HG02852 (cell line): ENCODE measurements at regions not wholly inside any gene's neighbourhood (a gene's known extent, or its start where the extent isn't known, plus 50 kb on each side); places are given as distances from the start of the nearest gene placed in this dataset.

Experiments used
- ATAC-seq: cut with Tn5 transposase; IDR thresholded peaks from one replicate; pipeline ENCODE4 v1.9.1; 2021; ENCODE audit warnings: mild to moderate bottlenecking, moderate library complexity; ENCODE audit not compliant: unreplicated experiment

DNA sequence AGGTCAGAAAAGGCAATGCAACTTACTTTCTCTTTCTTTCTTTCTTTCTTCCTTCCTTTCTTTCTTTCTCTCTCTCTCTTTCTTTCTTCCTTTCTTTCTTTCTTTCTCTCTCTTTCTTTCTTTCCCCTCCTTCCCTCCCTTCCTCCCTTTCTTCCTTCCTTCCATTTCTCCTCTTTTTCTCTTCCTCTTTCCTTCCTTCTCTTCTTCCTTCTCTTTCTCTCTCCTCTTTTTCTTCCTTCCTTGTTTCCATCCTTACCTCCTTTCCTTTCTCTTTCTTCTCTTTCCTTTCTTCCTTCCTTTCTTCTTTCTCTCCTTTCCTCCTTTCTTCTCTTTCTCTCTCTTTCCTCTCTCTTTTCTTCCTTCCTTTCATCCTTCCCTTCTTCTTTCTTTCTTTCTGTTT is 819.8 kb upstream of the SOX9 start:
- ATAC-seq: no peak

DNA sequence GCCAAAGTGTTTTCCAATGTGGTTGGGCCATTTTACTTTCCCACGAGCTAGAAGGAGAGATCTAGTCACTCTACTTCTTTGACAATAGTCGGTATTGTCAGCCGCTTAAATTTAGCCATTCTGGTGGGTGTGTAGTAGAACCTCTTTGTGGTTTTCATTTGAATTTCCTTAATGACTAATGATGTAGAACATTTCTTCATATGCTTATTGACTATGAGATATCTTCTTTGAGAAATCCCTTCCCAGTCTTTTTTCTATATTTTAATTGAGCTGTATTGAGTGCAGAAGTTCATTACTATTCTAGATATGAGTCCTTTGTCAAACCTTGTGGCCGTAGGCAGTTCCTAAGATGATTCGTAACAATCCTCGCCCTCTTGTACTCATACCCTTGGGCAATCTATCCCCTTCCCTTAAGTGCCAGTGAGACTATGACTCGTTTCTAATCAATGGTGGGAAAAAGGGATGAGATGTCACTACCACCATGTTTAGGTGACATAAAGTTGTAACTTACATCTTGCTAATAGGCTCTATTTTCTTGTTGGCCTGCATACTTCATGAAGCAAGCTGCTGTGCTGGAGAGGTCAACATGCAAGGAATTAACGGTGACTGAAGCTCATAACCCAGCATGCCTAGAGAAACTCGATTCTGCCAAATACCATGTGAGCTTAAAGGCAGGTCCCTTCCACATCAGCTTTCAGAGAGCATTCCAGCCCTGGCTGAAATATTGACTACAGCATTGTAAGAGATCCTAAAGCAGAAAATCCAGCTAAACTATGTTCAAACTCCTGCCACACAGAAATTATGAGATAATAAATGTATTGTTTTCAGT is 817.9 kb upstream of the SOX9 start:
- ATAC-seq: no peak

DNA sequence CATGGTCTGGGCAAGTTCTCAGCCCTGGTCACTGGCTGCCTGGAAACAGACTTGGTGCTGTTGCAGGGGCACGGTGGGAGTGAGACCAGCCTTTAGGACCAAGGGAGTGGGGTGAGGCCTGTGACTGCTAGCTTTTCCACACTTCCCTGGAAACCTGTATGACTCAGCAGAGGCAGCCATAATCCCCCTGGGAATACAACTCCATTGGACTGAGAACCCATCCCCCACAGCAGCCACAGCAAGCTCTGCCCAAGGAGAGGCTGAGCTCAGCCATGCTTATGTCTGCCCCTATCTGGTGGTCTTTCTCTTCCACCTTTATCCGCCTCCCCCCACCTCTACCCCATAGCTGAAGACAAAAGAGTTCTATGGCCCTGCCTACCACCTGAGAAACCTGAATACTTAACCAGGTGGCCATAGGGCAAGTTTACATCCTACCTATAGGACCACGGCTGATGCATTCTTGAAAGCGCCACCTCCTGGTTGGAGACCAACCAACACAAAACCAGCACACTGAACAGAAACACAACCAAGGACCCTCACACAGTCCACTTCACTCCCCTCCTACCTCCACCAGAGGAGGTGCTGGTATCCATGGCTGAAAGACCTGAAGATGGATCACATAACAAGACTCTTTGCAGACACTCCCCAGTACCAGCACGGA is 816.2 kb upstream of the SOX9 start:
- ATAC-seq: no peak

DNA sequence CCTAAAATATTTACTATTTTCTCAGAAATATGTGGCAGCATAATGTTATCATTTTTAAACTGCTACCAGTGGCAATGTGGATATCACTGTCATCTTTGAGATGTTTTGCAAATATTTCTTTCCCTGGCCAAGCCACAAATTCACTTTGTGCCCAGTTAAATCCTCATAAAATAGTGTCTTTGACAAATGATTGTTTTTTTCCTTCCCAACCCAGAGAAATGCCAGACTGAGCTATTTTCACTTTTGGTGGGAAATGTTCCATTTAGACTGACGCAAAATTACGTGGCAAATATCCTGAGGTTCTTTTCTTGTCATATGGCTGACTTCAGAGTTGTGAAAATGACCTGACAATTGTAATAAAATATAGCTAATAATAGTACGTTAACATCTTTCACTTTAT is 807.0 kb upstream of the SOX9 start:
- ATAC-seq: no peak

DNA sequence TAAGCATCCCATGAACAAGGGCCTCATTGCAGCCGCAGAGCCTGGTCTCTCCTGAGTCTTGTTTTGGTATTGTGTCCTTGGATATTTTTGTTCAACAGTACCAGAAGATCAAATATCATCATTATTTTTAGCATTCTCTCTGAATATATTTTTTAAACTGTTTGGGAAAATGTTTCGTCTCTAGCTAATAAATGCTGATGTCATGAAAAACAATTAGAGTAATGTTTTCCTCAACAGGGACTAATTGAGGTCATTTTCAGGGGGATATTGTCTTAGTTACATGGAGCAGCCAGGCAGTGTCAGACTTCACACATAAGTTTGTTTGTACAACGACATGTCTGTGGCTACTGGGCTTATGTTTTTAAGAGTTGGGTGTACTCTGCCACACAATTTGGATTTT is 805.3 kb upstream of the SOX9 start:
- ATAC-seq: no peak

DNA sequence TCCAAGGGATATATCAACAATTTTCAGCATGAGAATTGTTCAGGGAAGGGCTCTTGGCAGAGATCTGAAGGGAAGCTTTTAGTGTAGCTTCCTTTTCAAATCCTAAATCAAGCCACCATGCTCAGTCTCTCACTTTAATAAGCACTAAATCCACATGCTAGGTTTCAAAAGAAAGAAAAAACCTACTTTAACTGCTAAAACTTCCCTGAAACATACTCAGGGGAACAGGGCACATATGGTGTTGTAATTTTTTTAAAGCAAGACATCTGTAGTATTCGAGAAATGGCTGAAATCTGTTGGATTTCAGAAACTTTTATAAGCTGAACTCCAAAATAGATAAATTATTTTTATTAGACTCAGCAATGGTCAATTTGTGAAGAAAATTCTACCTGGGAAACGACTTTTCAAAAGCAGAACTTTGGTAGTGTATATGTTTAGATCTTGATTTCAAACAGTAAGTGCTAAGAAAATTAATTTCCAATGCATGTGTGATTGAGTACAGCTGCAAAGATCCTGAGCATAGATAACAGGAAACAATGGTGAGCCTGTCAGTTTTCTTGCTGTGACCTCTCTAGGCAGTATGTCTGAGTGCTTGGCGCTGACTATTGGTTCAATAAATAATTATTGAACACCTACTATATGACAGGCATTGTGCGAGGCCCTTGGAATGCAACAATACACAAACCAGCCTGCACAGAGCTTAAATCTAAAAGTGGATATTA is 804.5 kb upstream of the SOX9 start:
- no peak for ATAC-seq

DNA sequence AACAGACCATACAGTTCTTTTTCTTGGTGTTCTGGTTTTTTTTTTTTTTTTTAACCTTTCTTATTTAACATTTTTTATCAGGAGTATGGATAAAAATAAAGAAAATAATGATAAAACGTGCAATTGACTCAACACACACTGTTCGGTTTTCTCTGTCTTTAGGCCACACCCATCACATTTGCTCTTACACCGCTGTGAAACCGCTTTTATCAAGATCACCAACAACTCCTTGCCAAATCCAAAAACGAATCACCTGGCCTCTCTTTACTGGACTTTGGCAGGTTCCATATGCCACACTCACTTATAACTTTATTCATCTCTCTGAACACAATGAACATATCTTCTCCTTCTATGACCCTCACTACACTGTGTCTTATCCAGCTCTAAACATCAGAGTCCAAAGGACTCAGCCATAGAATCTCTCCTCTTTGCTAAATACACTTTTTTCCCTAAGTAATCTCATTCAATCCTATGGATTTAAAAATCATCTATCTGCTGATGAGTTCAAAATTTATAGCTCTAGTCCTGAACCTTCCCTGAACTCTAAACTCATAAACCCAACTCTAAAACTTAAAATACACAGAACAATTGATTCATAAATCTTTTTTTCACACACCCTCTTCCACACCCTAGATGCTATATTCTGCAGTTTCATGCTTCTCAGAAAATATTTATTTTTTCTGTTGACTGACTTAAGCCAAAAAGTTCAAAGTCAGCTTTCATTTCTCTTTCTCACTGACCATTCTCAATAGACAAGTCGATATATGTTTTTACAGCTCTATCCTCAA is 800.6 kb upstream of the SOX9 start:
- no peak for ATAC-seq

DNA sequence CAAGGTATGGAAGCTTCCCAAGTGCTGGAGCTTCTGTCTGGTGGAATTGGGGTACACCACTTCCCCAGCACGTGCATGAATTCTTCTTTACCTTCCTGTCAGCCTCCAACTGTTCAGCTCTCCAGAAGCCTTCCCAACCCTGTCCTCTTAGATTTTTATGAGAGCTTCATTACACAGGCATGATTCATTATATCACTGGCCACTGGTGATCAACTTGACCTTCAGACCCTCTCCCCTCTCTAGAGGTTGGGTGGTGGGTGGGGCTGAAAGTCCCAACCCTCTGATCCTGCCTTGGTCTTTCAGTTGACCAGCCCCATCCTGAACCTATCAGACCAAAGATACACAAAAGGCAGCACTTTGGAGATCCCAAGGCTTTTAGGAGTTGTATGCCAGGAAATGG is 795.7 kb upstream of the SOX9 start:
- ATAC-seq: no peak

DNA sequence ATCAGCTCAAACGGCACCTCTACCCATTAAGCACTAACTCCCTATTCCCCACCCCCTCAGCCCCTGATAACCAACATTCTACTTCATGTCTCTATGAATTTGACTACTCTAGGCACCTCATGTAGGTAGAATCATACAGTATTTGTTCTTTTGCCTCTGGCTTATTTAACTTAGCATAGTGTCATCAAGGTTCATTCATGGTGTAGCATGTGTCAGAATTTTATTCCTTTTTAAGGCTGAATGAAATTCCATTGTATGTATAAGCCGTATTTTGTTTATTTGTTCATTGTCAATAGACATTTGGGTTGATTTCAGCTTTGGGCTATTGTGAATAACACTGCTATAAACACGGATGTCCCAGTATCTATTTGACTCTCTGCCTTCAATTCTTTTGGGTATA is 794.9 kb upstream of the SOX9 start:
- ATAC-seq: no peak

DNA sequence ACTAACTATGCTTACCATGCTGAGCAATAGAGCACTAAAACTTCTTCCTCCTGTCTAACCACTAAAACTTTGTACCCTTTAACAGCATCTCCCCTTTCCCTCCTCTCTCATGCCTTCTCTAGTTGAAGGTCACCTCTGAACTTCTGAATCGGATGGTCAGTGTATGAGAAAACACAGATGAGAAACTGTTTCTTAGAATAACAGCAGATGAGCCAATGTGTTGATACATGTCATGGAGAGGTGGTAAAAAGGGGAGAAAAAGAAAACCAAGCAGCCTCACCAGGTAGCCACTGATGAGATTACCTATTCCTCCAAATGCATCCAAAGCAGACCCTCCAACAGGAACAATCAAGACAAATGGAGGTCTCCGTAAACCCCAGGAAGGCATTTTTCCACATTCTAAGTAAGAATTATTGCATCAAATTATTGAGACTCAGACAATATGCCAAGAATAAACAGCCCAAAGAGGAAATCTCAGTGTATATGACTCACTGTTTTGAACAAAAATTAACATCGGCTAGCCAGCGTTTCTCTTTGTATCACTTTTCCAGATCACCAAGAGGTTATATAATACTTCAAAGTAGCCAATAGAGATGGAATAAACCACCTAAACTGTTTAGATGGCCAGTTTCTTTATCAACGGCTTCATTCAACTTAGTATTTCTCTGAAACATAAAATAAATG is 793.3 kb upstream of the SOX9 start:
- ATAC-seq: no peak

DNA sequence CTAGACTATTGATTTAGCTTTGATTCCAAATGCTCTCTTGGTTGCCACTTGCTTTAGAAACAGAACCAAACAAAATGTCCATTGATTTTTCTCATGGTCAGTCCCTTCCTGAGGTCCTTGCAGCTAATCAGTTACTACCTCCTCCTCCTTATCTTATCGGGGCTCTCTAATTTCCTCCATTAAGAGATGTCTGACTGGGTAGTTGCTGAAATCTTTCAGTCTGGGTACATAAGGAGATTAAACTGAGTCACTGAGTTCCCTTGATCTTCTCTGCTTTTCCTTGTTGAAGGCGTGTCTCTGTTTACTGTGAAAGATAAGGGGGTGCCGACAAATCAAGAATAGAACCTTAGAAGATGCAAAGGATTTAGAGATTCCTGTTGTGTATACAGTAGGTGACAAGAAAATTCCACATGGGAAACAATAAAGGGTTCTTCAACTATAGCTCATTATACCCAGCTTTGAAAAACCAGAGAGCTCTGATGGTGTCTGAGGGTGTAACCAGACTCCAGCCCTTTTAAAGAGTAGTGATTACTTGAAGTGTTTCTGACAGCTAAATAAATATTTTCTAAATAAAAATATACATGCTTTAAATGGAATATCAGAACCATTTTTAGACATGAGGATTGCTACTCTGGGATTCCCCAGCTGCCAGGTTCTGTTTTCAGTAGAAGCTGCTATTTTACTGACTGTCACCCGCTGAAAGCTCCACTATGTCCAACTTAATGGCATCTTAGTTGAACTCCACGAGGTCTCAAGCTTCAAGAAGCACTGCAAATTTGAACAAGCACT is 791.3 kb upstream of the SOX9 start:
- no peak for ATAC-seq

DNA sequence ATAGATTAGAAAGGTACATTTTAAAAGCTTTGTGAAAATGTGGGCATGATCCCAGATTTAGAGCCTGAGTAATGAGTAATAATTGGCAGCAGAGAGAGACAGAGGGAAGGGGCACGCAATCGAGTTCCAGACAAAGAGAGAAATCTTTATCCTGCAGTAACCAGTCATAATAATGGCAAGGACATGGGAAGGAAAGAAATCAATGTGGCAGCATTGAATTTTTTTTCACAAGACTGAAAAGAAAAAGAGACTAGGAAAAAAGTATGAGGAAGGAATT is 790.8 kb upstream of the SOX9 start:
- ATAC-seq: no peak

DNA sequence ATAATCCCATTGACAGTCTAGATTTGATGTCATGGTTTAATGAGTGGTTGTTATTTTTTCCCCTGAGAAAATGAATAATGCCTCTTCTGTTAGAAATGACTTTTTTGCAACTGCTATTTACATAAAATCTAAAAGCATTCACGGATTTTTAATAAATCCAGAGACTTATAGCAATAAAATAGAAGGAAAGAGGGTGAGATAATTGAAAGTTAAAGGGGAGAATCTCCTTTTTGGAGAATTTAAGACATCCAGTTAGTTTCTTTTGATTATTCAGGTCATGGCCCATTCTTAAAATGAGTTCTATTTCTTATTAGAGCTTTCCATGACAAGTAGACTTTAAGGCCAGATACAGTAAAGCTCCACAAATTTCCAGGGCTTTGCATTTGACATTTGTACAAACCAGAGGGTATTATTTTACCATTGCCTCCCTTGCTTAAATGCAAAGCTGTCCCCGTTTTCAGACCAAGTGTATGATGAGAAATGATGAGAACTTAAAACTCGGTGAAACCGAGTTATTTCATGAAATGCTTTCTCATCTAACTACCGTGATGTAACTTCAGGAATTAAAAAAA is 789.0 kb upstream of the SOX9 start:
- no peak for ATAC-seq

DNA sequence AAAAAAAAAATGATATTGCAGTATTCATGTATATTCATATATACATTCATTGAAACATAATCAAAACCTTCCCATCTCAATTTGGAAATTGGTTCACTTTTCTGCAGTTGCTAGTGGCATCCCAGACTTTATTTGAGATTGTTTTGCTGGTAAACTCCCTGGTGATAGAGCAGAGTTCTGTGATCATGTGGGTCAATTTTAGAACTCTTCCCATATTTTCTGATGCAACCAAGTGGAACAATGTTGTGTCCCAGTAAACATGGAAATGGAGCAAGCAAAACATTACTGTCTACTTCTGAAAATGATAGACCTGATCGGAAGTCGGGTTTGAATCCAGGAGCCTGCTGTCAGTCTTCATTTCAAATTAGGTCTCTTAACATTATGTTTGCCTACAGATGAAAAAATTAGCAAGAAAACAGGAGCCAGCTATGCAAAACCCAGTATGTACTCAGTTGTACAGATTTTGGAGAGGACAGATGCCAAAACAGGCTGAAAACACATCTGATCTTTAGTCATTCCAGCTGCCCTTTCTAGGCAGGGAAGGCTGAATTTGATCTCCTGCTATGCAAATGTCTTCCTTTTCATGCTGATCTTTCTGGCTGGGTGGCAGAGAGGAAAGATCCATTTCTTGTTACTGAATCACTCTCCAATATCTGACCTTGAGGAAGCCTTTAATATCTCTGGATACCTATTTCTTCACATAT is 786.6 kb upstream of the SOX9 start:
- ATAC-seq: no peak

DNA sequence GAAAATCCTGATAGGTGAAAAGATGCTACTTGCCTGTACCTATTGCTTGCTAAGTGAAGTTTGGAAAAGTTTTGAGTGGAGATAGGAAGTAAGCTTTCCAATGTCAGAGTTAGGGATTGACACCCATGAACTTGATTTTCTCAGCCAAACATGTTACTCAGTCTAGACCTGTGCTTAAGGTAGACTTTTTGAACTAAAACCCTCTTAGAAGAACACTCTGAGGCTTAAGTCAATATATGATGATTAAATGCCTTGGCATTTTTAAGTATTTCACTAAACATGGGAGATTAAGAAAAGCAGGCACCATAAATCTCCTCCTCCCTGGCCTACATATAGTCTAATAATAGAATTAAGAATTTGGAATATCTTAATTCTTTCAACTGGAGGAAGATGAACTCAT is 785.6 kb upstream of the SOX9 start:
- ATAC-seq: no peak

DNA sequence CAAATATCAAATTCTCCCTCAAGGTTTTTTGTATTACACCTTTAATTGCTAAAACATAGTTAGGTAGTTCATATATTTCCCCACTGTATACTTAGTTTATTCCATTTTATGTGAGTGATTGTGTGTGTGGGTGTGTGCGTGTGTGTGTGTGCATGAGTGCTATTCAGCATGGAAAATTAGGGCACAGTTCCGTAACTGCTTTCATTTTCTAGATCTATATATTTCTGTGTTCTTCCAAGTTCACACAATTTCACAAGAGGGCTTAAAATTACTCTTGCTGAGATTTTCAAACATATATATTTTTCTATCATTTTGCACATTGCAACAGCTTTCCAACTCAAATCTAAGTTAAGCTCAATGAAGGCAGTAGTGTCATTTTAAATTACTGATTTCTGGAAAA is 782.9 kb upstream of the SOX9 start:
- ATAC-seq: no peak

DNA sequence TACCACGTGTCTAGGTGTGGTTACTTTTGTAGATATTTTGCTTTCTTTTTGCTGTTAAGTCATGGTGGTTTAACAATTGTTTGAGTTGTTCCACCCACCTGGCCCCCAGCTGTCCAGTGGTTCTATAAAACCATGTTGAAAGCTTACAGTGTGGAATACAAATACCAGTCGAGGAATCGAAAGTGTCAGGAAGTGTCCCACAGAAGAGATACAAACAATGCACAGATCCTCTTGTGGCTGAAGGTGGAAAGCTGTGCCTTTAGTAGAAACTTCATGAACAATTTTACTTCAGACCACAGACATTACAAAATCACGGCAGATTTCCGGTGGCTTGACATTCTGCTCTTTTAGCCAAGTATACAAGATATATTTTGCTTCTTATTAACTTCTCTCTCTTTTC is 782.4 kb upstream of the SOX9 start:
- no peak for ATAC-seq

DNA sequence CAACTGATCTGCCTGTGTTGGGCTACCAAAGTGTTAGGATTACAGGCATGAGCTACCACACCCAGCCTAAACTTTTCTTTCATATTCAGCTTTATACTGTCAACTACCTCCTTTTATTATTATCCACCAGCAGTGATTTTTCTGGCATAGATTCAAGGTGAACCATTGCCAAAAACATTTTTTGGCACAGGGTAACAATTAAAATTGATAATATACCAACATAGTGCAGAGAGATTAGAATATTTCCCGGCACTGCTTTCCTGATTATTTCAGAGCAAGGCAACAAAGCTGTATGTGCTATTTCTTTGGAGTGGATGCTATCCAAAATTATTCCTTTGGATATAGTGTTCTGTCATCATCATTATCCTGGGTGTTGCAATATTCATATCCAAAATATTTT is 781.6 kb upstream of the SOX9 start:
- ATAC-seq: no peak

DNA sequence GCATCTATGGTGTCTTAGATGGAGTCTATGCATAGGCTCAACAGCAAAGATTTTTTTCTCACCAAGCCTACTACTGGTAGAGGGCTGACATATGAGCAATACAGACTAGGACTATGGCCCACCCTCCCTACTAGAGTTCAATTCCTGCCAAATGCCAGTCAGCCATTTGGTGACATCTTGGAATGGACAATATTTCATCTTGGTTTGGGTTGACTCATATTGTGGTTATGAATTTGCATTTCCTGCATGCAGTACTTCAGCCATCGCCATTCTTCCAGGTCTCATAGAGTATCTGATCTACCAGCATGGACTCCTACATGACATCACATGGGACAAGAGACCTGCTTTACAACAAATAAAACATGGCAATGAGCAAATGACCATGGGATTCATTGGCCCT is 778.1 kb upstream of the SOX9 start:
- ATAC-seq: no peak
